DND-41 (cell line): ENCODE measurements at regions not wholly inside any gene's neighbourhood (a gene's known extent, or its start where the extent isn't known, plus 50 kb on each side); places are given as distances from the start of the nearest gene placed in this dataset.

Experiments
- ATAC-seq: fragments of 200-7000 bp; cut with Tn5 transposase; 3 replicates; pipeline ENCODE4 v1.9.1; 2021; ENCODE audit warnings: low read depth; ENCODE audit not compliant: insufficient read depth
- DNase-seq: peaks from one replicate; pipeline ENCODE4 v3.0.0-alpha.2; 2020
- H2AFZ ChIP-seq: 2 replicates; pipeline ENCODE4 v1.6.0; 2012; ENCODE audit warnings: low read depth, low read length
- H3K27ac ChIP-seq: 2 replicates; pipeline ENCODE4 v1.5.1; 2012; ENCODE audit warnings: low read length, inconsistent platforms
- H3K27me3 ChIP-seq: fragments of 200-600 bp; sonication (generic); 2 replicates; pipeline ENCODE4 v1.6.0; 2012; ENCODE audit warnings: low read length, mild to moderate bottlenecking, inconsistent platforms; ENCODE audit not compliant: insufficient read depth, poor library complexity
- H3K36me3 ChIP-seq: 2 replicates; pipeline ENCODE4 v1.5.1; 2012; ENCODE audit warnings: low read length, inconsistent platforms; ENCODE audit not compliant: insufficient read depth
- H3K4me1 ChIP-seq: 2 replicates; pipeline ENCODE4 v1.5.1; 2012; ENCODE audit warnings: mild to moderate bottlenecking, low read length; ENCODE audit not compliant: insufficient read depth
- H3K4me2 ChIP-seq: 2 replicates; pipeline ENCODE4 v1.6.0; 2012; ENCODE audit warnings: mild to moderate bottlenecking, moderate library complexity, low read length, inconsistent platforms; ENCODE audit not compliant: insufficient read depth
- H3K4me3 ChIP-seq, 2 experiments: fragments of 200-600 bp in 1 of 2; shearing (Covaris generic) in 1 of 2; 2 replicates each; pipeline ENCODE4 v1.5.1; 2012 to 2016; ENCODE audit warnings: inconsistent platforms in 2 of 2, low read length in 2 of 2, mild to moderate bottlenecking in 2 of 2, low read depth in 1 of 2, moderate library complexity in 1 of 2
- H3K79me2 ChIP-seq: 2 replicates; pipeline ENCODE4 v1.6.0; 2012; ENCODE audit warnings: low read length, inconsistent platforms; ENCODE audit not compliant: insufficient read depth
- H3K9ac ChIP-seq: 2 replicates; pipeline ENCODE4 v1.6.0; 2012; ENCODE audit warnings: low read depth, mild to moderate bottlenecking, inconsistent platforms, low read length, moderate library complexity
- H3K9me3 ChIP-seq: 2 replicates; pipeline ENCODE4 v1.5.1; 2012; ENCODE audit warnings: low read length, moderate library complexity, mild to moderate bottlenecking, inconsistent platforms; ENCODE audit not compliant: insufficient read depth, severe bottlenecking
- H4K20me1 ChIP-seq: 2 replicates; pipeline ENCODE4 v1.6.0; 2012; ENCODE audit warnings: low read length; ENCODE audit not compliant: insufficient read depth
- CTCF ChIP-seq: IDR thresholded peaks from 2 replicates; pipeline ENCODE4 v1.5.1; 2012; ENCODE audit warnings: borderline replicate concordance, low read length, moderate library complexity, mild to moderate bottlenecking; ENCODE audit not compliant: poor library complexity, severe bottlenecking; ENCODE audit errors: extremely low read depth
- EZH2 ChIP-seq: IDR thresholded peaks from 3 replicates; pipeline ENCODE4 v1.6.1; 2012; ENCODE audit warnings: borderline replicate concordance, low read depth, mild to moderate bottlenecking, moderate library complexity, low read length, inconsistent platforms; ENCODE audit not compliant: severe bottlenecking

GRCh38 chr13:67619351-67619994, 389.3 kb upstream of the PCDH9 start:
- Histone ChIP-seq H3K36me3 (no peaks in the 10 kb centered on the region), H3K4me2 (no peak overlapping the region), H3K4me1 (no peaks in the 10 kb centered on the region), H3K27me3 (no peaks in the 10 kb centered on the region), H3K27ac (no peak overlapping the region), H4K20me1 (no peaks in the 10 kb centered on the region), H3K79me2 (no peaks in the 10 kb centered on the region), H3K9me3 (no peaks in the 10 kb centered on the region), H3K9ac (no peak overlapping the region), H3K4me3 (no peak overlapping the region), H2AFZ (no peak overlapping the region)
- TF ChIP-seq EZH2 (no peak), CTCF (no peak)
- no peak for DNase-seq
- no peak for ATAC-seq

GRCh38 chr13:67614579-67614978, 384.4 kb upstream of the PCDH9 start:
- H3K27me3 ChIP-seq: no peaks in the 10 kb centered on the region
- no peak overlapping the region for H3K4me3 ChIP-seq
- H3K9me3 ChIP-seq: no peaks in the 10 kb centered on the region
- ATAC-seq (no peak), DNase-seq (no peak)
- no peaks in the 10 kb centered on the region for H3K4me1 ChIP-seq
- H2AFZ ChIP-seq: no peak overlapping the region
- no peak for TF ChIP-seq EZH2
- TF ChIP-seq CTCF: no peak
- H3K27ac ChIP-seq: no peak overlapping the region
- H3K9ac ChIP-seq: no peak overlapping the region
- no peaks in the 10 kb centered on the region for H4K20me1 ChIP-seq
- H3K79me2 ChIP-seq: no peaks in the 10 kb centered on the region
- no peaks in the 10 kb centered on the region for H3K36me3 ChIP-seq
- H3K4me2 ChIP-seq: no peak overlapping the region

- Histone ChIP-seq H2AFZ (no peak overlapping the region), H3K36me3 (no peaks in the 10 kb centered on the region), H3K4me2 (no peak overlapping the region), H3K9me3 (no peaks in the 10 kb centered on the region), H3K27ac (no peak overlapping the region), H3K27me3 (no peaks in the 10 kb centered on the region), H3K4me3 (no peak overlapping the region), H4K20me1 (no peaks in the 10 kb centered on the region), H3K9ac (no peak overlapping the region), H3K79me2 (no peaks in the 10 kb centered on the region), H3K4me1 (no peaks in the 10 kb centered on the region)
- TF ChIP-seq CTCF (no peak), EZH2 (no peak)
- no peak for DNase-seq
- no peak for ATAC-seq
Measured at GRCh38 chr13:67614013-67614412, 383.9 kb upstream of the PCDH9 start.
